ENCODE measurements at regions not wholly inside any gene's neighbourhood (a gene's known extent, or its start where the extent isn't known, plus 50 kb on each side); places are given as distances from the start of the nearest gene placed in this dataset.
"Not testable (repeated sequence)": the region's sequence is repeated elsewhere in the genome, so short reads cannot be mapped to it uniquely, and the experiment has no call there.

- DNase-seq (no peak), ATAC-seq (no peak)
- WGBS, 2 donors, result 83 to 87% methylated on average over 3 of the region's 3 CpGs
- Histone ChIP-seq H3K4me1 (no peaks in the 10 kb centered on the region), H3K36me3 (no peaks in the 10 kb centered on the region), H3K27ac (no peak overlapping the region), H3K27me3 (no peaks in the 10 kb centered on the region), H3K9me3 (no peaks in the 10 kb centered on the region), H3K4me3 (no peak overlapping the region)
- intact Hi-C loops (cut with DNase I), result no loop called here
- no peak for TF ChIP-seq CTCF (IDR thresholded peaks at IDR 0.05)
Measured at GRCh38 chr7:118902600-118902999, 678.1 kb downstream of the ANKRD7 start.

- no peaks in the 10 kb centered on the region for H3K9me3 ChIP-seq
- WGBS, 2 donors, result 87 to 89% methylated on average over 8 of the region's 8 CpGs
- ATAC-seq (no peak), DNase-seq (no peak)
- TF ChIP-seq CTCF (IDR thresholded peaks at IDR 0.05), result no peak
- no peaks in the 10 kb centered on the region for H3K36me3 ChIP-seq
- intact Hi-C loops (cut with DNase I), result no loop called here
- no peaks in the 10 kb centered on the region for H3K27me3 ChIP-seq
- H3K4me1 ChIP-seq, result no peaks in the 10 kb centered on the region
- no peak overlapping the region for H3K4me3 ChIP-seq
- H3K27ac ChIP-seq, result no peak overlapping the region
Measured at GRCh38 chr7:118907911-118908527, 683.5 kb downstream of the ANKRD7 start.

- H3K4me1 ChIP-seq; H3K4me3 ChIP-seq; H3K36me3 ChIP-seq; ATAC-seq; DNase-seq; intact Hi-C loops (cut with DNase I); H3K27me3 ChIP-seq; H3K27ac ChIP-seq: not testable (repeated sequence)
- 87 to 97% methylated on average over 2 to 3 of the region's 3 CpGs for WGBS, 2 donors
- H3K9me3 ChIP-seq, result peaks cover 0 to 10% (median 0%) of the 10 kb centered on the region in 11 donors
Measured at GRCh38 chr7:118916120-118916519, 691.6 kb downstream of the ANKRD7 start.

GRCh38 chr7:118918556-118918955 lies 694.1 kb downstream of the ANKRD7 start:
- intact Hi-C loops (cut with DNase I), result no loop called here
- no peak overlapping the region for H3K4me3 ChIP-seq
- H3K27me3 ChIP-seq, result no peaks in the 10 kb centered on the region
- H3K27ac ChIP-seq, result no peak overlapping the region
- no peaks in the 10 kb centered on the region for H3K36me3 ChIP-seq
- DNase-seq, result no peak
- ATAC-seq, result no peak
- no peaks in the 10 kb centered on the region for H3K4me1 ChIP-seq
- H3K9me3 ChIP-seq, result peaks cover 0 to 10% (median 0%) of the 10 kb centered on the region in 11 donors
- WGBS, 2 donors, result 80 to 81% methylated on average over 2 of the region's 2 CpGs
- peak in 3 of 9 donors; percentile 8 to 21 (median 13) for TF ChIP-seq CTCF (IDR thresholded peaks at IDR 0.05)

- intact Hi-C loops (cut with DNase I), result no loop called here
- Histone ChIP-seq H3K9me3 (no peaks in the 10 kb centered on the region), H3K4me3 (no peak overlapping the region), H3K27ac (no peak overlapping the region), H3K27me3 (no peaks in the 10 kb centered on the region), H3K36me3 (no peaks in the 10 kb centered on the region), H3K4me1 (no peaks in the 10 kb centered on the region)
- WGBS, 2 donors, result 85 to 95% methylated on average over 1 of the region's 1 CpG
- DNase-seq (no peak), ATAC-seq (no peak)
- no peak for TF ChIP-seq CTCF (IDR thresholded peaks at IDR 0.05)
Measured at GRCh38 chr7:118938845-118939244, 714.3 kb downstream of the ANKRD7 start.

All from heart right ventricle (tissue), 16 donors.